D341Med (cell line): ENCODE measurements at regions not wholly inside any gene's neighbourhood (a gene's known extent, or its start where the extent isn't known, plus 50 kb on each side); places are given as distances from the start of the nearest gene placed in this dataset.

ENCODE experiments used
- DNase-seq: peaks from one replicate; pipeline ENCODE4 v3.0.0; 2012; ENCODE audit warnings: low spot score

DNA sequence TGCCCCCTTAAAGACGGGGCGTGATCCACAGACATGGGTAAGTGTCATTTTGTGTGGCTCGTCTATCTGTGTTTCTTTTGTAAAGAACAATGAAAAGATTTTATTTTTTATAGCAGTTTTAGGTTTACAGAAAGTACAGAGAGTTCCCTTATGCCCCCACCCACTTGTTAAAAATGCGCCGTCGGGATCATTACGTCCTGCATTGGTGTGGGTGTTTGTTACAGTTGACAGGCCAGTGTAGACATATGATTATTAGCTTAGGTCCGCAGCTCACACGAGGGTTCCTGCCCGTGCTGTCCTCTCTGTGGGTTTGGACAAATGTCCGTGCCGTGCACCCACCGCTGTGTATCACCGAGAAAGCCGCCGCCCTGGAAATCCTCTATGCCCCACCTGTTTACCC lies 50.5 kb downstream of the RGS12 start:
- no peak for DNase-seq

DNA sequence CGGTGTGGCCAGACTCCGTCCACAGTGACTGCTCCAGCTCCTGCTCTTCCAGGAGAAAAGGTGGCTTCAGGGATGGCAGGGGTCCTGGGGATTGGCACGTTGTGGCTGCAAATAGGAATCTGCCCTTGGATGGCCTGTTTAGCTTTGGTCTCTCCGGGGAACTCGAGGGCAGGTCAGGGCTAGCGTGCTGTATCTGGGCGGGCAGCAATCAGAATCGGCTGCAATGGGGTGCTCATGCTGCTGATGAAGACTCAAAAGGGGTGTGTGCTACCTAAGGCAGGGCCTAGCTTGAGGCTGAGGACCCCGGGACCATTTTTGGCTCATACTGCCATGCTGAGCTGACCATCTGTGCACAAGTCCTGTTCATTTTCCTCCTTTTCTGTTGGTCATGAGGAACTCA lies 51.3 kb downstream of the RGS12 start:
- no peak for DNase-seq

DNA sequence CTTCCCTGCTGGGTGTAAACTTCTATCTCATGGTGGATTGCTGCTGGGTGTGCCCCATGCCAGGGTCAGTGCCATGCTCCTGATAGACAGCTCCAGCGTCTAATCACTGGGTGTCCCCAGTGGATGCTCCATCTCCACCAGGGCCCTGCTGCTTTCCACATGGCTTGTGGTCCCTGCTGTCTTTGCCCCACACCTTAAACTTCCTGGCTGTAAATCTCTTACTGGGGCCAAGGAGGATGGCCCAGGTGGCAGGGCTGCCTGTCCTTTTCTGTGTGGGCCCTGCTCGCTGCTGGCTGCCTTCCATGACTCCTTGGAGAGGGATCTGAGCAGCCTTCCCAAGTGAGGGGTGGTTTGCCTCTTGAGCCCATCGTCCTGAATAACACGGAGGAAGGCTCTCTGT lies 51.8 kb downstream of the RGS12 start:
- no peak for DNase-seq

DNA sequence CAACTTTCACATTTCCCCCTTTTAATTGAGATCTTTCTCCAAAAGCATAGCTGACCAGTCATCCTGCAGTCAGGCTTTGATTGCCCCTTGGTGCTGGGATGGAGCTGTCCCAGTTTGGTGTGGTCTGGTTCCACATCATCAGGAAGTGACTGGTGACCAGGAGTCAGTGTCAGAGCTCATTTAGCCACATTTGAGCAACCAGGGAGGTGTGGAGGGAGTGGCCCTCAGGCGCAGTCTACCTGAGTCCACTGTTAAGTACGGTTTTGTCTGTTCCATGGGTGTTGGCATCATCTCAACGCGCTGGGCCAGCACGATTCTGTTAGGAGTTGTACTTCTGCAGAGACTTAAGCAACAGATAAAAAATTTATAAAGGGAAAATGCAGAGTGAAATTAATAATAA lies 52.6 kb downstream of the RGS12 start:
- DNase-seq: no peak

DNA sequence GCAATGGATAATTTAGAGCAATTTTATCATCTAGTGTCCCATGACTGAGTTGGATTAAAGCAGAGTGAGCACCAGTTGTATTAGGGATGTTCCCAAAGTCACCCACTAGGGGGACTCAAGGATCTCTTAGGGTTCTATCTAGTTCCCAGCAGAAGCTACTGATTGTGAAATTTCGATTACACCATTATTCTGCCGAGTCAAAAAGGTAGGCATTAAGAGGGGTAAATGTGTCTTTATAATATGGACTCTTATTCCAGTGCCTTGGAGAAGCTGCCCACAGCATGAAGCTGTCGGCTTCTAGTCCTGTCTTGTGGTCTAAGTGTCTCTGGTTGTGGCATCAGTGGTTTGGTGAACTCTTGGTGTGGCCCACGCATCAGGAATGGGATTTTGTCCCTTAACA lies 53.3 kb downstream of the RGS12 start:
- DNase-seq: peak; percentile 76

DNA sequence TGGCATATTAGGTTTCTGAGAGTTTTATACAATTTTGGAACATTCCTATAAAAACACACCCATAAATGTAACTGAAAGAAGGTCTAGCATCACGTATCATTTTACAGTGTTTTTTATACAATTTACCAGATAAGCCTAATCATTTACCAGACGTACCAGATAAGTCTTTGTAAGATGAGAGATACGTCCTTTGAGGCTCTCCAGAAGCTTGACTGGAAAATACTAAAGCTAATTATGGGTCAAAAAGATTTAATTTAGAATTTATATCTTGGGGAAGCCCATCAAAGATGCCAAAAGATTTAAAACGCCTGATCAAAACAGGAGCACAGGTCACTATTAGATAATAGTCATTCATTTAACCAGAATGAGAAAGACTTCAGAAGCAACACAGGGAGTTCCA lies 55.0 kb downstream of the RGS12 start:
- no peak for DNase-seq

DNA sequence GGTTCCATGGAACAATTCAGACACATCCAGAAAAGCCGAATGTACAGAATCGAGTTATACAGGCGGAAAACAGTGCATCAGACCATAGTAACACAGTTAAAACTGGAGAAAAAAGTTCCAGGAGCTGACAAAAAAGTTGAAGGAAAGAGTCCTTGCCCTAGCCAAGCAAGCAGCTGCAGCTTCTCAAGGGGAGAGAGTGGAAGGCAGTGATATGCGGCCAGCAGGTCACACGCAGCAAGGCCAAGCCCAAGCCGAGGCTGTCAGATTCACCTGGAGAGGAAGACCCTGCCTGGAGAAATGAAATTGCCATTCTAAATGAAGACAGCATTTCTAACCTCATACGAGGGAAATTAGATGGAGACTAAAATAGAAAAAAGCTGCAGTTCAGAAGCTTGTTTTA lies 55.8 kb downstream of the RGS12 start:
- no peak for DNase-seq

DNA sequence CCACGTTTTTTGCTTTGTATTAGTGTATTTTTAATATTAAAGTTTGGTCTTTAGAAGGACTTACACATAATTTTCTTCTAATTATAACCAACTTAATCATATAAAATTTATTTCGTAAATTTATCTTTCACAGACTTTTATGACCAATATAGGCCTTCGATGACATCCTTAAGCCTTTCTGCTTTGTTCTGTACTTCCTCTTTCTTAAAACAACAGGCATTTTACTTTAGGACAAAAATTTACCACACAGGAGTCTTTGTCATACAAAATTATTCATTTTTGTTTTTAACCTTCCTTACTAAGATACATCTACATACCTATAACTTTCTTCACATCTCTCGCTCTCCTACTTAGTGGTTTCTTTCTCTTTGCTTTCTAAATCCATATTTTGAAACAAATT lies 56.3 kb downstream of the RGS12 start:
- DNase-seq: no peak

DNA sequence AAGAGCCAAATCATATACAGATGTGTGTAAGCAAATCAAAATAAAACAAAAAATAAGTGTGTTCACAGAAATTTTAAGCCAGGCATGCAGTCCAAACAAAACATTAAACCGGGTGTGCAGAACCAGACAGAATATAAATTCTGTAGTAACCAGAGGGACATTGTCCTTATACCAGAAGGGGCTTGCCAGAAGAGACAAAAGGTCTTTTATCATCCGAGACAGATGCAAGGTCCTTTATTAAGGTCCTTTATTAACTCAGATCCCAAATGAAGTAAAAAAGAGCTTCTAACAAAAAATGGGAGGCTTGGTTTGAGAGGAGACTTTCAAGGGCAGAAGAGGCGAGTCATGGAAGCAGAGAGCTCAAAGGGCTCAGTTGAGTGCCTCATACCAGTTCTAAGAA lies 59.2 kb downstream of the RGS12 start:
- DNase-seq: no peak

DNA sequence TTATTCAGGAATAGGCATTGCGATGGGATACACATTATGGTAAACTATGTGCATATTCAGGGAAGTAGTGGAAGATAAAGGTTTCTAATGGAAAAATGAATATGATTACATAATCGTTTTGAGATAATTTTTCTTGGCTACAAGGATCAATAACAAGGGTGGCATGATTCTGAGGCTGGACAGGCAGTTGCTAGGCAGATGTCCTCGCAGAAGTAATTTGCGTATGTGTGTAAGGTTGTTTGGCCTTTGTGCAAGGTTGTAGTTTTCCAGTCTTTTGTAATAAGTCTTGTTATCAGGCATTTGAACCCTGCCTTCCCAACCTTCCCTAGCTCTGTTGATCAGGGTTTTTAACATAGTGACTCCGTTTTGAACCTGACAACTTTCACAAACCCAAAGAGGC lies 59.7 kb downstream of the RGS12 start:
- no peak for DNase-seq

DNA sequence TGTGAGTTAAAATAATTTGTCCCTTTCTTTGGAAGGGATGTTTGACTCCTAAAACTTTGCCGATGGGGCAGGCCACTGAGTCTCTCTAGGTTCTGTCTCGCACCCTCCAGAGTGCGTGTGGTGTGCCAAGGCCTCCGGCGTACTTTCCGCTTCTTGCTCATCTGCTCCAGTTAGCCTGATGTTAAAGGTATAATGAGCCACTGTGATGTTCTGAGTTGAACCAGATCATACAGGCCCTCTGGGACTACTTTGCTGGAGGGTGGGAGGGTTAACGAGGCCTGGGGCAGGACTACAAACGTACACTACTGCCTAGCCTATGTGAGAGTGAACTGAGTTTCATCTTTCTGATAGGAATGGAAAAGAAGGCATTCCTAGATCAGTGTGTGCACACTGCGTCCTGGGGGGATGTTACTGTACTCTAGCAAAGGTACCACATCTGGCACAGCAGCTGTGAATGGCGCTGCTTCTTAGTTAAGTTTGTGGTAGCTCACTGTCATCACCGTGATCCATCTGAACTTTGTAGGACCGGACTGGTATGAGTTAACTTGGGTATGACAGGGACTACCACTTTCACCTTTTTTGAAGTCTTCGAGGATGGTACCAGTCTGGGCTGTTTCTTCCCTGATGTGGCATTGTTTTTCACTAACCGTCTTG lies 60.2 kb downstream of the RGS12 start:
- DNase-seq: no peak

DNA sequence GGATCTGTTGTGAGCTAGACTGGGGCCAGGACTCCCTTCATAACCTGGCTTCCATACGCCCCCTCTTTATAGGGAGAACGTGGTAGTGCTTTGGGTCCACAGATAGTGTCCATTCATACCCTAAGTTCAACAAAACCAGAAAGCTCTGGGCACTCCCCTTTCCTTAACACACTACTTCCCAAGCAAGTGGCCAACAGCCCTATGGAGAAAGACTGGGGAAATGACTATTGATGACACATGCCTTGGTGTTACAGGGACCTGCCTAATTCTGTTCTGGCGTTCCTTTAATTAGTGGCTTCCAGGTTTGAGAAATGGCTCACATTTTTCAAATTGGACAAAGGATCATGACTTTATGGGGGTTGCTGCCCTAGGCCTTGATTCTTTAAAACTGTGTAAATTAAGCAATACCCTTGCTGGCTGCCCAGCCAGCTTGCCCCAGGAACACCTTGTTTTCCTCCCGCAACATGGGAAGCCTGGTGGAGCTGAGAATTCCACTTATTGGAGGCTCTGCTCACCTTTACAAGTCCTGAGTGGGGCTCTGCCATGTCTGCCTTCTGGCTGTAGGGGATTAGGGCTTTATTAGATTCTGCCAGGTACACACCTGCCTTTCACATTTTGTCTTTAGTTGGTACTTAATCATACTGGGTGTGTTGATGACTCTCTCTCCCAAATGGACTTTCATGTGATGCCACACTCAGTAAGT lies 61.1 kb downstream of the RGS12 start:
- DNase-seq: no peak

DNA sequence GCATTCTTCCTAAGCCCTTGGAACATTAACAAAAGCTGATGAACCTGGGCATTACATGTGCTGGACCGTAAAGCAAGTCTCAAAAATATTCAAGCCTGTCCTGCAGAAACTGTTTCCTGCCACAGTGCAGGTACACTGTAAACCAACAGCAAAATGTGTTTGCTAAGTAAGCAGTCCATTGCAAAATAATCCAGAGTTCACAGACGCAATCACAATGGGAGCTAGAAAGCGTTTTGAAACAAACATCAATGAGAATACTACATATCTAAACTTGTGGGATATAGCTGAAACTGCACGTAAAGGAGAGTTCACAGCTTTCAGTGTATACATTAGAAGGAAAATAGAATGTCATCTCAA lies 61.6 kb downstream of the RGS12 start:
- no peak for DNase-seq

DNA sequence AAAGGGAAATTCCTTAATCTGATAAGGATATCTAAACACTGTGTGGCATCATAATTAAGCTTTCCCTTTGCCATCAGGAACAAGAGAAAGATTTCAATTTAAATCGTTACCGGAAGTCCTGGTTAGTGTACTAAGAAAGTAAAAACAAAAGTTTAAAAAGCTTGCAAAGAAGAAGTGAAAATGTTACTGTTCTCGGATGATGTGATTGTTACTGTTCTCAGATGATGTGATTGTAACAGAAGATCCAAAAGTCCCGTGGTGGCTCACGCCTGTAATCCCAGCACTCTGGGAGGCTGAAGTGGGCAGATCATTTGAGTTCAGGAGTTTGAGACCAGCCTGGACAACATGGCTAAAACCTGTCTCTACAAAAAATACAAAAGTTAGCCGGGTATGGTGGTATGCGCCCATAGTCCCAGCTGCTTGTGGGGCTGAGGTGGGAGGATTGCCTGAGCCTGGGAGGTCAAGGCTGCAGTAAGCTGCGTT lies 62.5 kb downstream of the RGS12 start:
- no peak for DNase-seq

DNA sequence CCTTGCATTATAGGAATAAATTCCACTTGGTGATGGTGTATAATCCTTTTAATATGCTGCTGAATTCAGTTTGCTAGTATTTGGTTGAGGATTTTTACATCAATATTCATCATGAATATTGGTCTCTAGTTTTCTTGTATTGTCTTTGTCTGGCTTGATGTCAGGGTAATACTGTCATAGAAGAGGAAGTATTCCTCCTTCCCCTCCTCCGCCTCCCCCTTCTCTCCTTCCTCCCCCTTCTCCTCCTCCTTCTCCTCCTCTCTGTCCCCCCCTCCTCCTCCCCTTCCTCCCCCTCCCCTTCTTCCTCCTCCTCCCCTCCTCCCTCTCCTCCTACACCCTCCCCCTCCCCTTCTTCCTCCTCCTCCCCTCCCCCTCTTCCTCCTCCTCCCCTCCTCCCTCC lies 65.8 kb downstream of the RGS12 start:
- DNase-seq: no peak

DNA sequence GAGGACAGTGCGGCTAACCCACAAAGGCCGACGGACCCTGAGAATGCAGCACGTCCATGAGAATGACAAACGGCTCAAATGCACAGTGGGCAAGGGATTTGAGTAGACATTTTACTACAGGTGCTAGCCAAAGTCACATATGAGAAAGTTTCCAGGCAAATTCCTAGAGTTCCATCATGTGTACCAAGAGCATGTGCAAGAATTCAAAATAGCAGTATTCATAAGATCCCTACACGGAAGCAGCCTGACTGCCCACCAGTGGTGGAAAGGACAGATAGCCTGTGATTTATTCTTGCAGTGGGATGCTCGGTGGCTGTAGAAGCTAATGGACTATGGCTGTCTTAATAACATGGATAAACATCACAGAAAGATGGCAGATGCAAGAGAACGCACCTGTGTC lies 68.0 kb downstream of the RGS12 start:
- DNase-seq: no peak

DNA sequence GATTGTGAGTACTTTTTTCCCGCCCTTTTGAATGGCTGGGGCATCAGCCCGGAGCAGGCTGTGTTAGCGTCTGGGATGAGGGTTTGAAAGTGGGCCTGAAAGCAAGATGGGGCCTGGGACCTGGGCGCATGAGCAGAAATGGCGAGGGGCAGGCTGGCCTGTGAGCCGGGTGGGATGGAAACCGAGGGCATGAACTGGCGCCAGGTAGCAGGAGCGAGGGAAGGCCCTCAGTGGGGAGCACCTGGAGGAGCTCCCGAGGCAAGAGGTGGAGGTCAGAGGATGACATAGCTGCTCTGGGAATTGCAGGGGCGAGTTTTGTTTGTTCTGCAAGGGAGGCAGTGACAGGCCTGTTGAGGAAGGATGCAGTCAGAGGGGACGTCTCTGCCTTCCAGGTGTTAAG lies 68.6 kb downstream of the RGS12 start:
- no peak for DNase-seq

DNA sequence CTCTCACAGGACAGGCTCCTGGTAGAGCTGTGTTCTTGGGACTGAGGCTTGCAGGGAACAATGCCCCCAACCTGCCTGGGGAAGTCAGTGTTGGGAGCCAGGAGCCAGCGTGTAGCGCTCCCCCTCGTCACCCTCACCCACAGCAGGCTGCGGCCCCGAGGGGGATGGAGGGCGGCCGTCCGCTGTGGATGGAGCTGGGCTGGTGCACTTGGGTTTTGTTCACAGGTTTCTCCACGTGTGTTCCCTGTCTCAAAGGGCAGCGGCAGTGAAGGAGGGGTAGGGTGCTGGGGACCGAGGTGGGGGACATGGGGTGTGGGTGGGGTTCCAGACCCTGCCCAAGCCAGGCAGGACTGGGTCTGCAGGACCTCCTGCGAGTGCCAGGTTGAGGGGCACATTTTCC lies 69.1 kb downstream of the RGS12 start:
- no peak for DNase-seq

DNA sequence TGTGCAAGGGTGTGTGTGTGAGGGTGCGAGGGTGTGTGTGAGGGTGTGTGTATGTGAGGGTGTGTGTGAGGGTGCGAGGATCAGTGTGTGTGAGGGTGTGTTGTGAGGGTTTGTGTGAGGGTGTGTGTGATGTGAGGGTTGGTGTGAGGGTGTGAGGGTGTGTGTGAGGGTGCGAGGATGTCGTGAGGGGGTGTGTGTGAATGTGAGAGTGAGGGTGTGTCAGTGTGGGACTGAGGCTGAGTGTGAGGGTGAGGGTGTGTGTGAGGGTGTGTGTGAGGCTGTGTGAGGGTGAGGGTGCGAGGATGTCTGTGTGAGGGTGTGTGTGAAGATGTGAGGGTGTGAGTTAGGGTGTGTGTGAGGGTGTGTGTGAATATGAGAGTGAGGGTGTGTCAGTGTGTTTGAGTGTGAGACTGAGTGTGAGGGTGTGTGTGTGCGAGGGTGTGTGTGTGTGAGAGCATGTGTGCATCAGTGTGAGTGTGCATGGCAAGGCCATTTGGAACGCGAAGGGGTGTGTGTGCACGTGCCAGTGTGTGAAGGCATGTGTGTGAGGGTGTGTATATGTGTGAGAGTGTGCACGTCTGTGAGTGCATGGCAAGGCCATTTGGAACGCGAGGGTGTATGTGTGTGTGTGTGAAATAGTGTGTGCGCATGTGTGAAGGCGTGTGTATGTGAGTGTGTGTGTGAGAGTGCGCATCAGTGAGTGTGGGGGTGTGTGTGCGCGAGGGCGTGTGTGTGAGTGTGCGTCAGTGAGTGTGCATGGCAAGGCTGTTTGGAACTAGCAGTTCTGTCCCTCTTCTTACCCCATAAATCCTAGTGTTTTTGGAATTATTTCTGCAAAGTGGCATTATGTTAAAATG lies 69.8 kb downstream of the RGS12 start:
- no peak for DNase-seq

DNA sequence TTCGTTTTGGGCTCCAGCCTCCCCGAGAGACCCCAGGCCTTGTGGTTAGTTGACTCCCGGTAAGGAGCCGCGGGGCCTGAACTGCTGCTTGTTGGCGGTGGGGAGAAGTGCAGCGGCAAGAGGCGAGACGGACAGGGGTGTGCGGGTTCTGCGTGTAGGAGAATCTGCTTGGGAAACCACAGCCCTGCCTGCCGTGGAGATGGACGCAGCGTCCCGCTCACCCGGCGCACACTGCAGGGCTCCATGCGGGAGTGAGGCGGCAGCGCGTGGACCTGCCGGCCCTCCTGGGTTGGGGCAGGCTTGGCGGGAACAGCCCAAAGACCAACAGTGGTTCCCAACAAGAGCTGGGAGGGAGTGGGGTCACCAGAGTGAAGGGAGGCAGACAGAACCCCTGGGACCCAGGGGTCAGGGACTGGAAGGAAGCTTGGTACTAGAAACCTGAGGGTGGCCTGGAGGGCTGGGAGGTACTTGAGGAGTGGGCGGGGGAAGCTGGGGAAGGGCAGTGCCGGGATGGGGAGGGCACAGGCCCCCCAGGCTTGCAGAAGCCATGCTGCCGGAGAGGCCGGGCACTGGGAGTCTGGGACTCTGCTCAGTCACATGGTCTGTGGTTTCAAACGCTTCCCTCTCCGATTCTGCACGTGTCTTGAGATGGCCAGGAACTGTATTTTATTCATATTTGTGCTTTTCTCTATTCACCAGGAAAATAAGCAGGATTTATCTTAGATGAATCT lies 70.8 kb downstream of the RGS12 start:
- DNase-seq: no peak

DNA sequence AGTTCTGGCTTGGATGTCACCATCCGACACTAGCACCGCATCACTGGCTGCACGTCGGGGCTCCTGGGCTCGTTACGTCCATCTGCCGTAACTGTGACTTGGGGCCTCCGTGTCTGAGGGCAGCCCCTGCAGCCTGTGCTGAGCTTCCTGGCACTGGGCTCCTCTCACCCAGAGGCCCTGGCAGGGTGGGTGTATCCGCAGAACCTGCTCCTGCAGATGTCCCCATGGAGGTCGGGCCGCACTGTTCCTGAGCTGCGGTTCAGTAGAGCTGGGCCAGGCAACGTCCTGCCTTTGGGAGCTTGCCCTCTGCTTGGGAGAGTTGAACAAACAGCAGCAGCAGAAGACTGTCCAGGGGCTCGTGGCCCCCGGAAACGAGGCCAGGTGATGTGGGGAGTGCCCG lies 71.4 kb downstream of the RGS12 start:
- DNase-seq: no peak

DNA sequence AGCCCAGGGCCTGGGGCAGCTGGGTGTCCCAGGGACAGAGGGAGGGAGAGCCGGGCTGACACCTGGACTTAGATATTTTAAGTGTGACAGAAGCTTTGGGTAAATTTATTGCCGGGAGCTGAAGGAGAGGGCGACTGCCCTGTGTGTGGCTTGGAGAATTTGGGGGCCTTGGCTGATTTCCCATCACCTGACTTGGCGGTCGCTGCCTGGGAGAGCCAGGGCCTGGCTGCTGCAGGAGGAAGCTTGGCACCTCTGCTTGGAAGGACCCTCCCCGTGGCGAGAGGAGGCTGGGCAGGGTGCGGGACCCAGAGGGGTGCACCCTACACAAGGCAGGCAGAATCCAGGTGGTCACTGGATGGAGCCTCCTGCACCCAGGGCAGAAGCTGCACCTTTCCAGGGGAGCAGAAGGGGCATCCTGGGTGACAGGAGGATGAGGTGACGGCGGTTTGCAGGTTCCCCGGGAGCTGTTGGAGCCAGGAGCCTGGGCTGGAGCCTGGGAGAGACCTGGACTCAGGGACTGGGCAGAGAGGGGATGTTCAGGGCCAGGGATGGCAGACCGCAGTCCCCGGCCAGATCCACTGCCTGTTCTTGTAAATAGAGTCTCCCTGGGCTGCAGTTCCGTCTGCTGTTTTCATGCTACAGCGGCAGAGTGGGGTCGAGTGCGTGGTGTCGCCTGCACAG lies 72.0 kb downstream of the RGS12 start:
- DNase-seq: no peak
